NT2/D1 (cell line): ENCODE measurements at regions not wholly inside any gene's neighbourhood (a gene's known extent, or its start where the extent isn't known, plus 50 kb on each side); places are given as distances from the start of the nearest gene placed in this dataset.

ENCODE experiments used
- SUZ12 ChIP-seq: IDR thresholded peaks from 2 replicates; pipeline ENCODE4 v1.6.1; 2011; ENCODE audit not compliant: insufficient read length, insufficient read depth; ENCODE audit errors: extremely low read depth
- YY1 ChIP-seq: IDR thresholded peaks from 2 replicates; pipeline ENCODE4 v1.6.1; 2011; ENCODE audit not compliant: insufficient read length, insufficient read depth
- ZNF274 ChIP-seq: IDR thresholded peaks from 2 replicates; pipeline ENCODE4 v1.6.1; 2011; ENCODE audit warnings: mild to moderate bottlenecking, low read depth, low read length

DNA sequence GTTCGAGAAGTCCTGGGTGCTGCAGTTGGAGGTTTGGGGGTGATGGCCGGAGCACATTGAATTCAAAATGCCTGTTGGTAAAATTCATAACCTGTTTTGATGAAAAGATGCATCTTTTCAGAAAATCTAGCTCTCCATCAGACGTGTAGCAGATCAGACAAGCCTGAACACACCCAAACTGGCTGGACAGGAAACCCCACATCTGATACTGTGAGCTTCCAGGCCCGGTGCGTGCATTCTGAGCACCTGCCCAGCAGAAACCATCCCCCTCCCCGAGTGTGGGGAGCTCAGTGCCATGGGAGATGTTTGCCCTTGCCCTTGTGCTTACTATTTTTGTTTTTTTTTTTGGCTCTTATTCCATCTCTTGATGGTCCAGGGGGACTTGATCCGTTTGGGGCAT lies 417.1 kb downstream of the TCERG1L start:
- TF ChIP-seq ZNF274 (no peak), SUZ12 (no peak), YY1 (no peak)
